Activated CD4-positive, alpha-beta T cell treated with anti-CD3 and anti-CD28 coated beads, Interleukin-2, amount 50 U/mL, for 4 hours (primary cell): ENCODE measurements at regions not wholly inside any gene's neighbourhood (a gene's known extent, or its start where the extent isn't known, plus 50 kb on each side); places are given as distances from the start of the nearest gene placed in this dataset.
"Not testable (repeated sequence)": the region's sequence is repeated elsewhere in the genome, so short reads cannot be mapped to it uniquely, and the experiment has no call there.

ENCODE experiments used
- DNase-seq, 2 experiments: peaks; one replicate each; pipeline ENCODE4 v3.0.0-alpha.2; 2020

DNA sequence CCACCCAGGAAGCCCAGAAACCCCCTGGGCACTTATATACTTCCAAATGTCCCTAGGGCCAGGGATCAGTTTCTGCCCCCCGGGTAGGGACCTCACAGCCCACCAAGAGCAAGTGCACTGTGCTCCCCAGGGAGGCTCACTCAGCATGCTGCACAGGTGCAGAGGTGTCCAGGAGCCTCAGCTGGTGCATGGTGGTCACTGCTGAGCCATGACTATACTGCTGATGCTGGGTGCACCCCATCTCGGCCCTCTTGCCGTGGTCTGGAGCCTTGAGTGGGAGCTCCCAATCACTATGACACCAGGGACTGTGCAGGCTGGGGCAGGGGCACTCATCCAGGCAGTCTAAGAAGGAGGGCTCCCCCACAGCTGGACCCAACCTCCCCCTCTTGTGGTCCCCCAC, 617.8 kb upstream of the RAB6C start:
- DNase-seq, result no peak

DNA sequence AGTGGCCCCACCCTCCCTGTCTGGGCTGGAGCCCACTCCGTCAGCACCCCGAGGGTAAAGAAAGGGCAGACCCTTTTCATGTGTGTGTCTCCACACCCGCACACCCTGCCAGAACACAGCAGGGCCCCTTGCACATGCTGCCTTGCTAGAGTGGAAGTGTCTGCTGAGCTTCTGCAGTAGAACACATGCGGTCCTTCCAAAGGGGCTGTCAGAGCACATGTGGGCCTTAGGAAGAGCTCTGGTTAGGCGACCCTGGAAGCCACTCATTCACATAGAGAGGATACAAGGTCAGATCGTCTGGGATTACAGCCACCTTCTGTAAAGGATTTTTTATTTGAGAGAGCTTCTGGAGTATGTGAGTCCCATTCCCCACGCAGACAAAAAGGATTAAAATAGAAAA, 613.2 kb upstream of the RAB6C start:
- DNase-seq, result no peak

DNA sequence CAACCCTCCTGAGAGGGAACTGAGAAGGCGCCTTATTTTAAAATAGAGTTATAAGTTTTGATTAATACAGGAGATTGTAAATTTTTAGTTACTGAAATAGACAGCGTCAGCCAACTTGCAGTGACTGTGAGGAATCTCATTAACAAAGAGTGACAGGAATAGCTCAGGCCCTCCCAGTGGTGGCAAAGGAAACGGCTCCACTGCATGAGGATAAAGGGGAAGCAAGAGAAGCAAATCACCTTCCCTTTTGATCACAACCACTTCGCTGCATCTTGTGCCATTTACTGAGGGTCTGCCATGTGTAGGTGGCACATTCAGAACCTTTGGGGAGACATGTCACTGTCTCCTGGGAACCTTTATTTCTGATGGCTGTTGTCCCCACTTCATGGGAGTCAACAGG, 612.4 kb upstream of the RAB6C start:
- no peak for DNase-seq

DNA sequence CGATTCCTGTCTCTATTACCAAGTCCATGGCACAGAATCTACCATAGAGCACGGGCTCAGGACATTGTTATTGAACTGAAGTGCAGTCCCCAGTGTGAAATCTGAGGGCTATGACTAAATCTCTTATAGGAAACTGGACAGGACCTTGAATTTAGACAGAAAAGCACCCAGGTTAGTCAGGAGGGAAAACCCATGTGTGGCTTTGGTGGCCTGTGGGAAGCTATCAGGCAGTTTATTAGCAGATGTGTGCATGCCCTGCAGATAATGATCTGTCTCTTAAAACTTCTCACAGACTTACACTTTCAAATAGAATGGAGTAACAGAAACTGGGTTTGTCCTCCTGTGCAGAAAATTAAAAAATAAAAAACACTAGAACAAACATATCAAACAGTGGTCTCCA, 610.0 kb upstream of the RAB6C start:
- no peak for DNase-seq

DNA sequence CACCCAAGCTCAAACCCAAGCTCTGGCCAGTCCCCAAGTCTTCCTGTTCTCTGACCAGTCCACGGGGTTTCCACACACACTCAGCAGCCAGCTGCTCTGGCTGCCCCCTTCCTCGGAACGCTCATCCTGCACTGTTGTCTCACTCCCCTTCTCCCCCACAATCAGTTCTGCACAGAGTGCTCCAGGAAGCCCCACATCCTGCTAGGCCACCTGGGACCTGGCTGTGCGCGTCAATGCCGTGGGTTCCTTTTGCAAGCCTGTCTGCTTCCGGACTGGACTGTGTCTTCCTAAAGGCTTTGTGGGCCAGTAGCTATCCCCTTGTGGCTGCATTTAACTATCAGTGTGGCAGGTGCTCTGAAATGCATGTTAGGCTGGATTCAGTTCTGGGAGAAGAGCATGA, 605.0 kb upstream of the RAB6C start:
- DNase-seq, result no peak

DNA sequence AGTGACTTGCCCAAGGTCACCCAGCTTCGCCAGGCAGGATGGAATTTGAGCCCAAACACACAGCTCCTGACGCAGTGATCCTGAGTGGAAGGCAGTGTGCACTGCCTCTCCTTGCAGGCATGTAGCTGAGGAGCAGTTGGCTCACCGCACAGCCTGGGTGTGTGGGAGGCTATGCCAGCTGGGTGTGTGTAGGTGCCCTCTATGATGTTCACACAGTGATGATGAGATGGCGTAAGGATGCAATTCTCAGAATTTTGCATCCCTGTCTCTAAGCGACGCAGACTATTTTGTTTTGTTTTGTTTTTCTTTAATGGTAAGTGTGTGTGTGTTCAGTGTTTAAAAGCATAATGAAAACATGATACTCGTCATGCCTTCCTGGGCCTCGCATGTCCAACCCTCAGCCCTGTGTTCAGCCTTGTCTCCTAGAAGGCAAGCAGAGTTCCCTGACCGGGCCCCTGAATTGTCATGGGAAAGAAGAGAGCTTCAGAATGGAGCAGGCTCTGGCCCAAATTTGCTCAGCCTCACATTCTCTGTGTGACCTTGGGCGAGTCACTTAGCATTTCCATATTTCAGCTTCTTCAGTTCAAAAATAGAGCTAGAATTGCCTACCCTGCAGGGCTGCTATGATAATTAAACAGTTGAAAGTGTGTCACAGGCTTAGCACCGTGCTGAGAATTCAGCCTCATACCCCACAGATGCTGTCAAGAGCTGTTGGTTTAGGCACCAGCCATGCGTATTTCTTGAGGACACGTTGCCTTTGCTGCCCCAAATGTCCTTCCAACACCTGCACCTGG, 603.6 kb upstream of the RAB6C start:
- DNase-seq, result no peak

DNA sequence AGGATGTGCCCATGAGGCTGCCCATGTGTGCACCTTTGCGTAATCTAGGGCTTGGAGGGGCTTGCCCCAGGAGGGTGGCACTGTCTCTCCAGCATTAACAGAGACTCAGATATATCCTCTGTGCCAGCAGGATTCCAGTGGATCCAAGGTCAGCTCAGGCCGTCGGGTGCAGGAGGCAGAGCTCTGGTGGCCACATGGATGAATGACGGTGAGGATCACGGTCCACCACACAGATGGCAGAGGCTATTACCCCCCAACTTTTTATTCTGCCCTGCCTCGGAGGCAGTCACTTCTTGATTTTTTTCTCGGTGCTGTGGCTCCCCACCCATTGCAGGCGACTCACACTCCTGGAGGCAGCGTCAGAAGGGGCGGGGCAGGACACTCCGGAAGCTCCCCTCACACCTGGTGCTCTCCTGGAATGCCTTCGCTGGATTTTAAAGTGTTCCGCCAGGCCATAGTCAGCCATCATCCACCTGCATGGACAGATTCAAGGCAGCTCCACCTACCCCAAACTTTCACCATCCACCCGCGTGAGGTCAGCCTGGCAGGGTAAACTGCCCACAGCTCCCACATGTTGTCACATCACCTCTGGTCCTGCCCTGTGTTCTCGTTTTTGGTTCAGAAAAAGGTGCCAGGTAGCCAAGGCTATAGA, 602.9 kb upstream of the RAB6C start:
- no peak for DNase-seq

DNA sequence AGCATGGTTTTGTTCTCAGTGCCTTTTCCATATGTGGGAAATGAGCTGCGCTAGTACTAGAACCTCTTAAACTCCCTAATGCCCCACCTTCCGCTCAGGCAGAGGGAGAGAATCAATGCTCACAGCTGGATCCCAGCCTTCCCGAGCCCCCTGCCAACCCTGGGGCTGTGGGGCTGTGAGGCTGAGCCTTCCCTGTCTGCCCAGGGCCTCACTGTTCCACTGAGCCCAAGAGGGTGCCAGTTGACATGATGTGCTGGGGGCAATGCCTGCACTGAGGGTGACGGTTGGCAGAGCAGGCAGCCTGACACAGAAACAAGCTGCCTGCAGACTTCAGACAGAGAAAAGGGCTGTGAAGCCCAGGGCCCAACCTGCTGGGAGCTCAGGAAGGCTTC, 602.4 kb upstream of the RAB6C start:
- no peak for DNase-seq

DNA sequence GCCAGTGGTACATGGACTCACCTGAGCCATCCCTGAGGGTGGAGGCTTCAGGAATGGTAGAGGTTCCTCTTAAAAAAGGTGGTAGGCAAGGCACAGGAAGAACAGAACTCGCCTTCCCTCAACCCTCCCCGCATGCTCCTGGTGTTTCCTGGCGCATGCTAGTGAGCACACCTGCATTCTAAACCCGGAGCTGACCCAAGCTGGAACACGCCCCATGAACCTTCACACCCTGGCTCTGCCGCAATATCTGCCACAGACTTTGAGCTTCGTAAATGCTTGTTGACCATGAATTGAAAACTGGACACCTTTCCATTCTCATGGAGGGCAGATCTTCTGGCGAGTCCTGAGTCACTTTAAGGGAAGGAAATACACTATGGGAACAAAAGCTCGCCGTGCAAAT, 601.3 kb upstream of the RAB6C start:
- DNase-seq, result no peak

DNA sequence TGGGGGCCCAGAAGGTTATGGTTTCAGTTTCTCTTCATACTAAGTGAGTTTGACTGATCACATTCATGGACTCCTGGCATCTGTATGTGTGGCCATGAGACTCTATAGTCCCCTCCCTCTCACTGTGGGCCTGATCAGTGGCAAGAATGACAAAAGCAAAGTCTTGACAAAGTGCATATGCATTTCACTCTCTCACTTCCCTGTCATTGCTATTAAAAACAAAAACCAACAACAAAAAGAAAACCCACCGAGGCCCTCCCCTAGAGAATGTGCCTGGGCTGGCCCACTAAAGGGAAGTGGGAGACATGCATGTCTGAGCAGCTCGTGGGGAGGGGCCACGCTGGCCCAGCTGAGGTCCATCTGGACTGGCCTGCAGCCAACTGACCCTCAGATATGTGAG, 600.1 kb upstream of the RAB6C start:
- DNase-seq, result no peak

DNA sequence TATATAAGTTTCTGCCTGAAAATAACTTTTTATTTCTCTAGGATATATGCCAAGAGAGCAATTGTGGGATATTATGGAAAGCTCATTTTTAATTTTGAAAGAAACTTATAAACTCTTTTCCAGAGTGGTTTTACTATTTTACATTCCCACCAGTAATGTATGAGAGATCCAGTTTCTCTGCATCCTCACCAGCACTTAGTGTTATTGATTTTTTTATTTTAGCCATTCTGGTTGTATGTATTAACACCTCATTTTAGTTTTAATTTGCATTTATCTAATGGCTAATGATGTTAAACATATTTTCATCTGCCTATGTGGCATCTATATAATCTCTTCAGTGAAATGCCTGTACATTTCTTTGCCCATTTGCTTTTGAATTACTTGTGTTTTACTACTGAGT, 597.7 kb upstream of the RAB6C start:
- DNase-seq, result no peak

DNA sequence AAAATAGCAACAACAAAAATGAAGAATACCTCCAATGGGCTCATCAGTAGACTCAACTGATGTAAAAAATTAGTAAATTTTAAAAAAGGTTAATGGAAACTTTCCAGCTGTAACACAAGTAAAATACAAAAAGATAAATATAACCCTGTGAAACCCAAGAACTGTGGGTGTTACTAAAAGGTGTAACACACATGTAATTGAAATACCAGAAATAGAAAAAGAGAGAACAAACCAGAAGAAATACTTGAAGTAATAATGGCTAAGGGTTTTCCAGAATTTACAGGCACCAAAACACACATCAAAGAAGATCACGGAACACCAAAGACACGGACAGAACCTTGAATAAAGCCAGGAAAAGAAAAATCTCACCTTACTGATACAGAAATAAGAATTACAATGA, 590.6 kb upstream of the RAB6C start:
- DNase-seq, result no peak

DNA sequence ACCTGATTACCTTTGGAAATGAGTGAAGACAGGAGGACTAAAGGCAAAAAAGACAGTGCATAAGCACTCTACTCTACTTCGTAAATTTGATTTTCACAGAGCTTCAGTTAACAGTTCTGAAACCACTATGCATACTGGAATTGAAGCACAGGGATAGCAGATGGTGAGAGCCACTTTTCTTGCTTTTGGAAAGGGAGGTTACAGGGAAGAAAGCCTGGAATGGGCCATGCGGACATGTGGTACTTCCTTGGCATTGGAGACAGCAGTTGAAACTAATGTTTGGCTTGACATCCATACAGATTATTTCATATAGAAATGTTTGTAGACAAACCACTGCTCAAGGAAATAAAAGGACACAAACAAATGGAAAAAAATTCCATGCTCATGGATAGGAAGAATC, 585.6 kb upstream of the RAB6C start:
- DNase-seq, result no peak

DNA sequence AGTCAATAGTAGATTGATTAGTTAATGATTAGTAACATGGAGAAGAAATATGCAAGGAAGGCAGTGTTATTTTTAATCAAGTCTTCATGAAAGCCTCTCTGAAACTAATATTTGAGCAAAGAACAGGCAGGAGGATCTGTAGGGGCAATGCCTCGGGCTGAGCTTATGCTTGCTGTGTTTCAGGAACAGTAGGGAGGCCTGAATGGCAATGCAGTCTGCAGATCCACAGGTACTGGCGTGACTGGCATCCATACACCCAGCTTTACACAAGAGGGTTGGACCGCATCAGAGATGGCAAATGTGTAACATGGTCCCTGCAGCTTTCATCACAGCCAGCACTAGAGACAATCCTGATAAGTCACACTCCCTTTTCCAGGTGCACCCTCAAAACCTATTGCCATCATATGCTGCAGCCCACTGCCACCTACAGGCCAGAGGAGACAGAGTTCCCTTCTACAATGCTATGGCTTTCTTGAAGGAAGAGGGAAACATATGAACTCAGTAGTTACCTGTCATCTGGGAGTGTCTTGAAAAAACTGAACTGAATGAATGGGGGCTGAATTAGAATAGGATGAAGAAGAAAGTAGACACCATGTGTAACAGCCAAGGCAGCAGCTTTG, 582.4 kb upstream of the RAB6C start:
- DNase-seq, result no peak

DNA sequence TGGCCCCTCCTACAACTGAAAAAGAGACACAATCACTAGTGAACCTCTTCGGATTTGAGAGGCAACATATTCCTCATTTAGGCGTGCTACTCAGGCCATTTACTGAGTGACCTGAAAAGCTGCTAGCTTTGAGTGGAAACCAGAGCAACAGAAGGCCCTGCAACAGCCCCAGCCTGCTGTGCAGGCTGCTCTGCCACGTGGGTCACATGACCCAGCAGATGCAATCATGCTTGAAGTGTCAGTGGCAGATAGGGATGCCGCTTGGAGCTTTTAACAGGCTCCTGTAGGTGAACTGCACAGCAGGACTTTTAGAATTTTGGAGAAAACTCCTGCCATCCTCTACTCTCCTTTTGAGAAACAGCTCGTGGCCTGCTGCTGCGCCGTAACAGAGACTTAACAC, 578.6 kb upstream of the RAB6C start:
- DNase-seq, result no peak

DNA sequence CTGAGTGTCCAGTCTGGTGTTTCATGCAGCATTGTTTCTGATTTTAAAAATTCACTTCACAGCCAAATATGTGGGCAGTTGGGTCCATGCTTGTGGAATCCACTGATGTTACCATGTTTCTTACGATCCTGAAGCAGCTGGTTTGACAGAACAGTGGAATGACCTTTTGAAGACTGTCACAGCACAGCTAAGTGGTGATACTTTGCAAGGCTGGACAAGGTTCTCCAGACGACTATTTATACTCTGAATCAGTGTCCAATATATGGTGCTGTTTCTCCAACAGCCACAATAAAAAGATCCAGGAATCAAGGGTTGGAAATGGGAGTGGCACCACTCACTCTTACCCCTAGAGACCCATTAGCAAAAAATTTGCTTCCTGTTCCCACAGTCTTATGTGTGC, 577.4 kb upstream of the RAB6C start:
- no peak for DNase-seq

DNA sequence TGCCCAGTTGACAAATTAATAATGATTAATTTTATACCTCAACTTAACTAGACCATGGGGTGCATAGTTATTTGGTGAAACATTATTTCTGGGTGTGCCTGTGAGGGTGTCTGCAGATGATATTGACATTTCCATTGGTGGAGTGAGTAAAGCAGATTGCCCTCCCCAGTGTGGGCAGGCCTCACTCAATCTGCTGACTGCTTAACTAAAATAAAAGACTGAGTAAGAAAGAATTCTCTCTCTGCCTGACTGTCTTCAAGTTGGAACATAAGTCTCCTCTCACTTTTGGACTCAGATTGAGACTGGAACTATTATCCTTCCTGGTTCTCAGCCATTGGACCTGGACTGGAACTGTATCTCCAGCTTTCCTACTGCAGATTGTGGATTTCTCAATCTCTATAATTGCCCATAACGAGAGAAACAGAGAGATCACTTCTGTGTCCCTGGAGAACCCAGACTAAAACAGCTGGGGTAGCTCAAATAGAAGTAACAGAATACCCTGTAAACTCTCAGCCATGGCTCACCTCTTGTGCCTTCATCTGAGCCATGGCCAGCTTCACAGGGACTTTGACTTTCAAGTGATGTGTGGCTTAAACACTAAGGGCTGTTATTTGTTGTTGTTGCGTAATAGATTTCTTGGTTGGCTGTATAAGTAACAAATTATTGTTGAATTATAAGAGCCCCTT, 575.3 kb upstream of the RAB6C start:
- DNase-seq, result no peak

DNA sequence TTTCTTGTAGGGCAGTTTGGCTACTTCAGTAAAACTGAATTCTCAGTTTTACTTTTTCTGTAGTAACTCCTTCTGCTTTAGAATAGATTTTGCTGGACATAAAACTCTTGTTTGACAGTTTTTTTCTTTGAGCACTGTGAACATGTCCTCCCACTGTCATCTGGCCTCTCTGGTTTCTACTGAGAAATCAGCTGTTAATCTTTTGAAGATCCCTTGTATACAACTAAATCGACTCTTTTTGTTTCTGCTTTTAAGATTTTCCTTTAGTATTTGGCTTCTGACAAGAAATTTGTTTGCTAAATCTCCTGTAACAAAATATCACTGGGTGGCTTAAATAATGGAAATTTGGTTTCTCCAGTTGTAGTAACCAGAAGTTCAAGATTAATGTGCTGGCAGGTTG, 570.9 kb upstream of the RAB6C start:
- no peak for DNase-seq

DNA sequence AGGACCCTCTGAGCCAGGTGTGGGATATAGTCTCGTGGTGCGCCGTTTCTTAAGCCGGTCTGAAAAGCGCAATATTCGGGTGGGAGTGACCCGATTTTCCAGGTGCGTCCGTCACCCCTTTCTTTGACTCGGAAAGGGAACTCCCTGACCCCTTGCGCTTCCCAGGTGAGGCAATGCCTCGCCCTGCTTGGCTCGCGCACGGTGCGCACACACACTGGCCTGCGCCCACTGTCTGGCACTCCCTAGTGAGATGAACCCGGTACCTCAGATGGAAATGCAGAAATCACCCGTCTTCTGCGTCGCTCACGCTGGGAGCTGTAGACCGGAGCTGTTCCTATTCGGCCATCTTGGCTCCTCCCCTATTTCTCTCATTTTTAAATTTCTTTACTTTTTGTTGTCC, 562.4 kb upstream of the RAB6C start:
- not testable (repeated sequence) for DNase-seq

DNA sequence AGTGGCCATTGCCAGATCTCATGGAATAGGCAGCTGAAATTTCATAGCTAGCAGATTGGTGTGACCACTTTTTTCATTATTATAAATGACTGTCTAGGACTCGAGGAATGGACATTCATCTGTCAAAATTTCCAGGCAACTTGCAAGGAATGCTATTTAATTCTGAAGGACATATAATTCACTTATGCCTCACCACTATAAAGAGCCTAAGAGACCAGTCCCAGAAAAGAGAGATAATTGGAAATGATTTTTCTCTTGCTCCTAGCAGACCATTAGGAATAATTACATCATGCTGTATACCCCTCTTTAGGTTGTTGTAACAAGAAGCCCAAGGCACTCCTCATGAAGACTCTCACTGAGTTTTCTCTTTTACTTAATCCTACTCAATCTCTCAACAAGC, 557.4 kb upstream of the RAB6C start:
- no peak for DNase-seq

DNA sequence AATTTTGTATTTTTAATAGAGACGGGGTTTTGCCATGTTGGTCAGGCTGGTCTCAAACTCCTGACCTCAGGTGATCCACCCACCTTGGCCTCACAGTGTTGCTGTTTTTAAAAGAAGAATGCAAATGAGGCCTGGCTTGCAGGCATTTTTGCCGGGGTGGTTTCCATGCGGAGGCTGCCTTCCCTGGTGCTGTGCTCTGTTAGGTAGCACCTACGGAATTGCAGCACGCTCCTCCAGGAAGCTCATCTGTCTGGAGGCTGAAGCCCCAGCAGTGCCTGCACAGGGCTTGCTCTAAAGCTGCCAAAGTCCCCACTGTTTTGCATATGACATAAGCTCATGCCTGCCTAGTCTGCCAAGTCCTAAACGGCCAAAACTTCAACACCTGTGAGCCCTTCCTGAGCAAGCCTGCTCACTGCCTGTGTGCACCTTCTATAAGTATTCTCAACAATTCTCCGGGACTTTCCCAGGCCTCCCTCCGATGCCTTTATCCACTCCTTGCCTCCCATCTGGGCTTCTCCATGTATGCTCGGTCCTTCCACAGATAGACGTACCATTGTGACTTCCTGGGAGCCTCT, 551.3 kb upstream of the RAB6C start:
- no peak for DNase-seq

DNA sequence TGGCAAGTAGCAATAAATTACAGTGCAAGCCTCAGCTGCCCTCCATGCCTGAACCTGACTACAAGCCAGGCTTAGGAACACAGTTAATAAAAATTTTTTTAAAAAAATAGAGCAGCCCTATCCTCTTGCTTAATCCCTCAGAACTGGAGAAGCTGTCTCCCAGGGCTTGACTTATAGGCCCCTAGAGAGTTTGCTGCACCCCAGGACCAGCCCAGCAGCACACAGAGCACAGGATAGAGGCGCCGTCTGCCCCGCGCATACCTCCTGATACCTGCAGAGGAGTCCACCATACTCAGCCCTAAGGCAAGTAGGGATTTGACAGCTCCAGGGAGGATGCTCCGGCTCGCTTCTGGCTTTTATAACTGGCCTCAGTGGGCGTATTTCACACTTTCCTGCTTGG, 548.6 kb upstream of the RAB6C start:
- no peak for DNase-seq

DNA sequence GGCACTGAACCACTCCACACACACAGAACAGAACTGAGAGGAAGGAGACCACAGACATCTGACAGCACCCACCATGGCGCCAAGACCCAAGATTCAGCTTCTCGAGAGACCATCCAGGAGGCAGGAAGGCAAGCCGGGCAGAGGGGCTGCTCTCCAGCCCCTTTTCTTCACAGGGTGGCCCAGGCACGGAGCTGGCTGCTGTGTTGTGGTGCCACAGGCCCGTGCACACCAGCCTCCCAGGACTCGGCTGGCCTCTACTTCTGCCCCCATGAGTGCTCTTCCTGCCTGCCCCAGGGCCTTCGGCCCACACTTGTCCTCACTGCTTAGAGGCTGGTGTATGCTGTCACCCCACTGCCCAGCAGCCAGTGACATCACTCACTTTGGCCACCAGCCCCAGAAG, 547.6 kb upstream of the RAB6C start:
- no peak for DNase-seq

DNA sequence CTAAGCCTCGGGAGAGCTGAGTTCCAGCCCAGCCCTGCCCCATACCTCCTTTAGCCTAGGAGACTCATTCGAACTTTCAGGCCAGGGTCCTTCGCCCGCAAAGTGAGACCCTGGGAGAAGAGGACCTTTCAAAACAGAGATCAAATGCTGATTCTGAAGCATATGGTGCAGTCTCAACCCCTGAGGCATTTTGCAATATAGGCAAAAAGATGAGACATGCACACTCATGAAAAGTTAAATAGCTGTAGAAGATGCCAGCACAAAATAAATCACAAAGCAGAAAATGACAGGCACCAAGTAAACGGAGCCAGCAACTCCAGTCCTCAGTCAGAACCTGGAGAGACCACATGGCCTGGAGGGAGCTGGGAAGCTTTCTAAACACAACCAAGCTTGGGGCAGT, 542.7 kb upstream of the RAB6C start:
- no peak for DNase-seq
